NCI-H748 (cell line): ENCODE measurements at regions not wholly inside any gene's neighbourhood (a gene's known extent, or its start where the extent isn't known, plus 50 kb on each side); places are given as distances from the start of the nearest gene placed in this dataset.
A peak's percentile ranks its signal among the peaks of the same experiment; 100 is the strongest.
"Not testable (repeated sequence)": the region's sequence is repeated elsewhere in the genome, so short reads cannot be mapped to it uniquely, and the experiment has no call there.

Experiments used
- DNase-seq: peaks from one replicate; lab custom pipeline; 2025; ENCODE audit not compliant: unreplicated experiment; lab: John Stamatoyannopoulos, UW

DNA sequence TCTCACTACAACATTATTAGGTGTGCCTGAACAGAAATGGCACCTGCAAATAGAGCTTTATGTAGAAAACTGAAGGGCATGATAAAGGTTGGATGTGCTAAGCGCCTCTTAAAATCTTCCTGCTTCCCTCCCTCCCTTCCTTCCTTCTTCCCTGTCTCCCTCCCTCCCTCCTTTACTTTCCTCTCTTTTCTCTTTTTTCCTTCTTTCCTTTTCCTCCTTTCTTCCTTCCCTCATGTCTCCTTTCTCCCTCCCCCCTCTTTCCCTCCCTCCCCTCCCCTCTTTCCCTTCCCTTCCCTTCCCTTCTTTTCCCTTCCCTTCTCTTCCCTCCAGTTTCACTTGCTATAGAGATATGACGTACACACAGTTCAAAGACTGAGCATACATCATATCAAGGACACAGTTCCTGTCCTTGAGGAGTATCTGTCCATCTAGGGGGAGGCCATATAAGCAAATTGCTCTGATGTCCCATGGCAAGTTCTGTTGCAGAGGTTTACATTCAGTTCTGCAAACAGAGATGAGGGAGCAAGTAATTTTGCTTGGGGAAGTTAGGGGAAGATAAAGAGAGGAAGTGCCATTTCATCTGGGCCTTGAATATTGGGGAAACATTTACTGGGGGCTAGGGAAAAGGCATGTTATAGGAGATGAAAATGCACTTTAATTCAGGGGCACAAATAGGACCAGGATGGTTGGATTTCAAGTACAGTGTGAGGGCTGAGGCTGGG, 79.0 kb upstream of the EEF1E1 start:
- no peak for DNase-seq

DNA sequence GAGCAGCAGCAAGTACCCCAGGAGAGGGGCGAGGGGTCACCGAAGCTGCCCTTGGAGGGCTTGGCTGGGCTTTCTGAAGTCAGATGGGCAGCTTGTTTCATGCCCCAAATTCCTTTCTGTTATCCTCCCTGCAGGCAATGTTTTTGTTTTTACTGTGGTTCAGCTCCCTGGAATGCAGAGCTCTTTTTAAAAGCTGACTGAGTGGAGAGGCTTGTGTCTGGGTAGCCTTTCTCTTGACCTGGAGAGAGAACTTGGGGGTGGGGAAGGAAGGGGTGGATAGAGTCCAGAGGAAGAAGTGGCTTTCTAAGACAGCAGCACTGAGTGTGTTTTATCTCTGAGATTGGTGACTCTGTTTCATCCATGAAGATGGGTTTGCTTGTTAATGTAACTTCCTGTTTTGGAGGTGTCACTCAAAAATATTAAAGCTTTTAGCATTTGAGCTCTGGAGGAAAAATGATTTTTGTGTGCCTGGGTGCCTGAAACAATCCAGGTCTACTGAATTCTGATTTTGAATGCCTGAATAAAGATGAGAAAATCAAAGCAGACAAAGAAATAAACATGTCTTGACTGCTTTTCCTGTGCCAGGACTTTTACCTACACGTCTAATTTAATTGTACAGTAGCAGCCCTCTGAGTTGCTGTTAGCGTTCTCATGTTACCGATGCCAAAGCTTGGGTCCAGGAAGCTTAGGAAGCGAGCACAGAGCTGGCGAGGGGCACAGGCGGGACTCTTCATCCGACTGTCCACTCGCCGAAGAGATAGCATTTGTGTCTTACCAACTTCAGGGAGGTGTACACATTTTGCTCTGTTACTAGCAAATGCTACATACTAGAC, 78.2 kb upstream of the EEF1E1 start:
- DNase-seq, result peak; percentile 43

DNA sequence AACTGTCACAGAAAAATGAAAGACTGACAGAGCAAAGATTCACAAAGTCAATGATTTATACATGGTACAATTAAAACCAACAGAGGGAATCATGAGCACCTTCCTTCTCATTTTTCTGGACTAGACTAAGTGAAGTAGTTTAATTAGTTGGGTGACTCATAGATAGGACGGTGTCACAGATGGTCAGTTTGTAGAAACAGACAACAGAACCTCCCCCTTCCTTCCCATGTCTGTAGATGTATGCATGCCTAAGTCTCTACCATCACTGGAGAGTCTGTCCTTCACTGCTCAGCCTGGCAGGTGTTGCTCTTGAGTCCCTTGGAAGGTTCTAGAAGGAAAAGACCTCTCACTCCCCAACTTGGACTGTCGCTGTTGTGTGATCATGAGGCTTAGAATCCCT, 75.4 kb upstream of the EEF1E1 start:
- no peak for DNase-seq

DNA sequence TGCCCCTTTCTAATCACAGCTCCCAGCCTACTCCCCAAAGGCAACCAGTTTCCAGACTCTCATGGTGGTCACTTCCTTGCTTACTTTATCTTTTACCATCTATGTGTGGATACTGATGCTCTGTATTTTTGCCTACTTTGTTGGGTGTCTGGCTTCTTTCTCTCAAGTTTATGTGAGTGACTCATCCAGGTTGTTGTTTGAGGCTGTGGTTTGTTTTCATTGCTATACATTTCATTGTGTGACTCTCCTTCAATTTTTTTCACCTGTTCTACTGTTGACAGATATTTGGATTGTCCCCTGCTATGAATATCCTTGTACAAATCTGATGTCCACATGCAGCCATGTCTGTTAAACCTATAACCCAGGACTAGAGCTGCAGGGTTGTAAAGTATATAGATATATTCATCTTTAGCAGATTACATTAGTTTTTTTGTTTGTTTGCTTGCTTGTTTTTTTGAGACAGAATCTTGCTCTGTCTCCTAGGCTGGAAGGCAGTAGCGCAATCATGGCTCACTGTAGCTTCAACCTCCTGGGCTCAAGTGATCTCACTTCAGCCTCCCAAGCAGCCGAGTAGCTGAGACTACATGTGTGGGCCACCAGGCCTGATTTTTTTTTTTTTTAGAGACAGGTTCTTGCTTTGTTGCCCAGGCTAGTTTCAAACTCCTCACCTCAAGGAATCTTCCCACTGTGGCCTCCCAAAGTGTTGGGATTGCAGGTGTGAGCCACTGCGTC, 72.9 kb upstream of the EEF1E1 start:
- DNase-seq, result no peak

DNA sequence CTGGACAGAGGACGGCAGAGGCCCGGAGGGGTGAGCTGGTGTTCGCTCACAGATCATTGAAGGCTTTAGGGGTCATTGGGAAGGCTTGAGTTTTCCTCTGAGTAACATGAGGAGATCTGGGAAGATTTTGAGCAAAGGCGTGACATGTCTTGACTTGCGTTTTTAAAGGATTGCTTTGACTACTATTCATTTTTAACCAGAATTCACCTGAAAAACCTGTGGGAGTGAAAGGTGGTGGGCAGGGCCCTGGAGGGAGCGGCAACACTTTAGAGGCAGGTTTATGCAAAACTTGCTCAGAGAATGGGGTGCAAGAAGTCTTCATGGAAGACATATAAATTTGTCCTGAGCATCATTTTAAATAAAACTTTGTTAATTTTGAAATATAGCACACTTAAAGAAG, 72.2 kb upstream of the EEF1E1 start:
- no peak for DNase-seq

DNA sequence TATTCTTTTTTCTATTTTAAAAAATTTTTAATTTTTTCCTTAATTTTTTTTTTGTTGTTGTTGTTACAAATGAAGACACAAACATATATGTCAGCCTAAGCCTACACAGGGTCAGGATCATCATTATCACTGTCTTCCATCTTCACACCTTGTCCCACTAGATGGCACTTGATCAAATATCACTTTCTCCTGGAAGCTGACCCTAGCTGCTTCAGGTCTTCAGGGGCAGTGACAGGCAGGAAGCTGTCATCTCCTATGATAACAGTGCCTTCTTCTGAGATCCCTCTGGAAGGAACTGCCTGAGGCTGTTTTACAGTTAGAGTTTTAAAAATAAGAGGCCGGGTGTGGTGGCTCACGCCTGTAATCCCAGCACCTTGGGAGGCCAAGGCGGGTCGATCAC, 70.2 kb upstream of the EEF1E1 start:
- DNase-seq, result peak; percentile 9

DNA sequence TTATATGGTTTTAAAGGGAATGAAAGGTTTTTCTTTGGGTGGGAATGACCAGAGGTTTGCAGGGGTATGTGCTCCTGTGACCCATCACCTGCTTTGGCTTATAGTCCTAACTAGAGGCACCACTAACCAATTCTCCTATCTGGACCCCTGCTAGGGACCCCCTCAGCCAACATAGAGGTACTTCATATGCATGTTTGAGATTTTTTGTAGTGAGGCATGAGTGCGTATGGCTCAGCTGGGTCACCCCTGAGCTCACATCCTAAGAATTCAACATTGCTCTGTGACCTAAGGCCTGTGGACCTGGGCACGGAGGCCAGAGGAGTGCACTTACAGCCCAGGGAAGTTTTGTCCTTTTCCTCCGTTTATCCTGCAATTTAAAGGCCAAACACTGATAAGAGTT, 68.4 kb upstream of the EEF1E1 start:
- DNase-seq, result no peak

DNA sequence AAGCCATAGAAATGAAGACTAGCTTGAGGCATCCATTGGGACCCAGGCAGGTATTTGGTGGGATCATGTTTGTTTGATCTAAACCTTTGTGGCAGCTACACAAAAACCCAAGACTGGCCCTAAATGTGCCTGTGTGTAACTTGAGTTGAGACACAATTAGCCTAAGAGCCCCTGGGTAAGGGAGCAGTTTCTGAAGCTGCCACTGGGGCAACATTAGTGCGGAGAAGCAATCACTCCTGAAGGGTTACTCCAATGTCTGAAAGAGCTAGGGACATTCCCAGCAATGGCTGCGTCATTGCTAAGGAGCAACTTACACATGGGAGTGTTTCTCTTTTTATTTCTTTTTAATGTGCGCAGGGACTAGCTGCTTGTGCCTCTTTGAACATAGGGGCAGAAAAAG, 67.9 kb upstream of the EEF1E1 start:
- DNase-seq, result no peak

DNA sequence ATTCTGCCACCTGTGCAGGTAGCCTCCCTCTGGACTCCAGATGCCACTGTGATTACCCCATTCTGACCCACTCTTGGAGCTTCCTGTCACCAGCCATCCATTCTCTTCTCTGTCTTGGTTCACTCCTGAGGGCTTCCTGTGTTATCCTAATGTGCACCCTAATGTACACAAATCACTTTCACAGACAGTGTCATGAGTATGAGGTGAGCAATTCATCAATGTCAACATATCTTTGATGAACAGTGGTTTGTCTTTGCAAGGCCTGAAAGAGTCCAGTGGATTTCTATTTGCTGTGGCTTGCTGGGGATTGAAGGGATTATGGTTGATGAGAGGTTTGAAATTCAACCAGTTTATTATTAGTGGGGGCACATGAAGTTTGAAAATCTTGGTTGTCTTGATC, 63.8 kb upstream of the EEF1E1 start:
- peak; percentile 46 for DNase-seq

DNA sequence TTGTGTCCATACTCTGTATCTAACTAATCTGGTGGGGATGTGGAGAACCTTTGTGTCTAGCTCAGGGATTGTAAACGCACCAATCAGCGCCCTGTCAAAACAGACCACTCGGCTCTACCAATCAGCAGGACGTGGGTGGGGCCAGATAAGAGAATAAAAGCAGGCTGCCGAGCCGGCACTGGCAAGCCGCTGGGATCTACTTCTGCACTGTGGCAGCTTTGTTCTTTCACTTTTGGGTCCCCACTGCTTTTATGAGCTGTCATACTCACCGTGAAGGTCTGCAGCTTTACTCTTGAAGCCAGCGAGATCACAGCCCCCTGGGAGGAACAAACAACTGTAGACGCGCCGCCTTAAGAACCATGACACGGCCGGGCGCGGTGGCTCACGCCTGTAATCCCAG, 62.7 kb upstream of the EEF1E1 start:
- DNase-seq, result not testable (repeated sequence)

DNA sequence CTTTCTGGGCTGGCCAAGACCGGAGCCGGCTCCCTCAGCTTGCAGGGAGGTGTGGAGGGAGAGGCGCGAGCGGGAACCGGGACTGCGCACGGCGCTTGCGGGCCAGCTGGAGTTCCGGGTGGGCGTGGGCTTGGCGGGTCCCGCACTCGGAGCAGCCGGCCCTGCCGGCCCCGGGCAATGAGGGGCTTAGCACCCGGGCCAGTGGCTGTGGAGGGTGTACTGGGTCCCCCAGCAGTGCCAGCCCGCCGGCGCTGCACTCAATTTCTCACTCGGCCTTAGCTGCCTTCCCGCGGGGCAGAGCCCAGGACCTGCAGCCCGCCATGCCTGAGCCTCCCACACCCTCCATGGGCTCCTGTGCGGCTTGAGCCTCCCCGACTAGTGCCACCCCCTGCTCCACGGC, 61.9 kb upstream of the EEF1E1 start:
- not testable (repeated sequence) for DNase-seq

DNA sequence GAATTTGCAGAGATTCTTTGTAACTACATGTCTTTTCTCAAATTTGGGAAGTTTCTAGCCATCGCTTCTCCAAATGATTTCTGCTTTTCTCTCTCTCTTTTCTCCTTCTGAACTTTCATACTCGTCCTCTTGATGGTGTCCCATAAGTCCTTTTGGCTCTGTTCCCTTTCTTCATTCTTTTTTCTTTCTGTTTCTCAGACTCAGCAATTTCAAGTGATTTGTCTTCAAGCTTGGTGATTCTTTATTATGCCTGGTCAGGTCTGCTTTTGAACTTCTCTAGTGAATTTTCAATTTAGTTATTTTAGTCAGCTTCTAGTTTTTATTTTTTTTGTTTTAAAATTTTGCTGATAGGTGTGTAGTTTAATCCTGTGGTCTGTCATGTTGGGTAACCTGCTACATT, 57.6 kb upstream of the EEF1E1 start:
- DNase-seq, result no peak

DNA sequence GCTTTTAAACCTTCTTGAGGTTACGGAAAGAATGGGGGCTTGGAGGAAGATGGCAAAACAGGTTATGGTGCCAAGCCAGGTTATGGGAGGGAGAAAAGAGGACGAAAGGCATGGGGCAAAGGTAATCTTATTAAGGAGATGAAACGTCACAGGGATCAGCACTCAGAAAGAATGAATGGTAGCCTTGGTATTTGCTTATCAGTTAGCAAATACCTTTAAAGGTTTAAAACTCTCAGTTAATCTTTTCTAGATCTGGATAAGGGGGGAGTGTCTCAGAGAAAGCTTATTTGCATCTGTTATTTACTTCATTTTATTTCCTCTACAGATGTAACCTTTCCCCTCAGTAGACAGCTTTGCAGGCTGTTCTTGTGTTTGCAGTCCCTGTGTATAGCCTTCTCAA, 55.5 kb upstream of the EEF1E1 start:
- no peak for DNase-seq

DNA sequence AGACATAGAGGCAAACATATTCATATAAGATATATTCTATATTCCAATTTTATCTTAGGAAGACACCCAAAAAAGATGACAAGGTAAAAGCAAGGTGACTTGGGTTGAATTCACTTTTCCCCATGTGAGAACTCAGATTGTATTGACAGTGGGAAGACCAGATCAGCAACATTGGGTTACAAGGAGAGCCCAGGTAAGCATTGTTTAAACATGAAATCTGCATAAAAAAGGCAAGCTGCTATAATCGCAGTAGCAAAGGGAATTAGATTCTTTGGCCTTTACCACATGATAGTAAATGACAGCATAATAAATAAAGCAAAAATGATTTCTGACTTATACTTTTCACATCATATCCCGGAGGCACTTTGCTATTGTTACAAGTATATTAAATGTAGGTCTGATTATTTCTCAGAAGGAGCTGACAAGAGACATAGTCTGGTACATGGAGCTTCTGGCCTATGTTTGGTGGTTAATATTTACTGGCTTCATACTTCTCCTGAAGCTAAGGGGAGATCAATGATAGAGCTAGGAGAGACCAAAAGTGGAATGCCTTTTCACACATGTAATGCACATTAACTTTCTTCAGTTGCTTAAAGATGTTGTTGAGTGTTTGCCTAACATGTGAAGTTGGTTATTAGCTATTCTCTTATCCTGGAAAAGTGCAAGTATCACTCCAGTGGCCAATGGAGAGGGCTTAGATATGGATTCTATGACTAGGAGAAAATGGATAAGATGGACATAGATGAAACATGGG, 53.1 kb upstream of the EEF1E1 start:
- DNase-seq, result no peak
